ENCODE measurements at regions not wholly inside any gene's neighbourhood (a gene's known extent, or its start where the extent isn't known, plus 50 kb on each side); places are given as distances from the start of the nearest gene placed in this dataset.

- no peaks in the 10 kb centered on the region for H4K20me1 ChIP-seq (ENCODE audit: low read depth, low read length)
- no peaks in the 10 kb centered on the region for H3K9me3 ChIP-seq (ENCODE audit: insufficient read depth, low read length)
- no peaks in the 10 kb centered on the region for H3F3A ChIP-seq (ENCODE audit: insufficient read depth)
- H3K36me3 ChIP-seq (ENCODE audit: low read length): no peaks in the 10 kb centered on the region
- no peaks in the 10 kb centered on the region for H3K9me2 ChIP-seq (replicated peaks; ENCODE audit: insufficient read depth, low read length)
- no peaks in the 10 kb centered on the region for H3K27me3 ChIP-seq (ENCODE audit: low read length)
- TF ChIP-seq EZH2phosphoT487 (conservative IDR thresholded peaks at IDR 0.05; ENCODE audit: low read length) (no peak), CTCF (IDR thresholded peaks at IDR 0.05; ENCODE audit: insufficient read depth, low read length, poor library complexity, severe bottlenecking) (no peak)
- H3K4me3 ChIP-seq (ENCODE audit: insufficient read depth, low read length, poor library complexity, severe bottlenecking): no peak overlapping the region
- no peaks in the 10 kb centered on the region for H3K79me2 ChIP-seq (ENCODE audit: insufficient read depth, low read length)
- no peak overlapping the region for H2AFZ ChIP-seq (ENCODE audit: low read depth, low read length, severe bottlenecking)
- no peak overlapping the region for H3K4me2 ChIP-seq (ENCODE audit: low read depth, low read length, poor library complexity, severe bottlenecking)
- no peak overlapping the region for H3K27ac ChIP-seq (ENCODE audit: low read depth, low read length)
- no peak overlapping the region for H3K9ac ChIP-seq (ENCODE audit: low read length)
Observed at GRCh38 chr21:21845901-21846300, 847.7 kb downstream of the NCAM2 start.

- Histone ChIP-seq H3K9ac (ENCODE audit: low read length) (no peak overlapping the region), H3K4me2 (ENCODE audit: low read depth, low read length, poor library complexity, severe bottlenecking) (no peak overlapping the region), H3K9me3 (ENCODE audit: insufficient read depth, low read length) (no peaks in the 10 kb centered on the region), H3F3A (ENCODE audit: insufficient read depth) (no peaks in the 10 kb centered on the region), H2AFZ (ENCODE audit: low read depth, low read length, severe bottlenecking) (no peak overlapping the region), H3K27ac (ENCODE audit: low read depth, low read length) (no peak overlapping the region), H3K9me2 (replicated peaks; ENCODE audit: insufficient read depth, low read length) (no peaks in the 10 kb centered on the region), H3K36me3 (ENCODE audit: low read length) (no peaks in the 10 kb centered on the region), H4K20me1 (ENCODE audit: low read depth, low read length) (no peaks in the 10 kb centered on the region), H3K79me2 (ENCODE audit: insufficient read depth, low read length) (no peaks in the 10 kb centered on the region), H3K4me3 (ENCODE audit: insufficient read depth, low read length, poor library complexity, severe bottlenecking) (no peak overlapping the region), H3K27me3 (ENCODE audit: low read length) (no peaks in the 10 kb centered on the region)
- TF ChIP-seq CTCF (IDR thresholded peaks at IDR 0.05; ENCODE audit: insufficient read depth, low read length, poor library complexity, severe bottlenecking): no peak
Observed at GRCh38 chr21:21851205-21851604, 853.0 kb downstream of the NCAM2 start.

GRCh38 chr21:21851657-21852056, 853.4 kb downstream of the NCAM2 start:
- Histone ChIP-seq H3F3A (ENCODE audit: insufficient read depth) (no peaks in the 10 kb centered on the region), H3K79me2 (ENCODE audit: insufficient read depth, low read length) (no peaks in the 10 kb centered on the region), H3K9ac (ENCODE audit: low read length) (no peak overlapping the region), H3K27me3 (ENCODE audit: low read length) (no peaks in the 10 kb centered on the region), H3K4me3 (ENCODE audit: insufficient read depth, low read length, poor library complexity, severe bottlenecking) (no peak overlapping the region), H3K9me3 (ENCODE audit: insufficient read depth, low read length) (no peaks in the 10 kb centered on the region), H3K27ac (ENCODE audit: low read depth, low read length) (no peak overlapping the region), H3K36me3 (ENCODE audit: low read length) (no peaks in the 10 kb centered on the region), H3K4me2 (ENCODE audit: low read depth, low read length, poor library complexity, severe bottlenecking) (no peak overlapping the region), H2AFZ (ENCODE audit: low read depth, low read length, severe bottlenecking) (peak overlapping the region; percentile 35), H4K20me1 (ENCODE audit: low read depth, low read length) (no peaks in the 10 kb centered on the region), H3K9me2 (replicated peaks; ENCODE audit: insufficient read depth, low read length) (no peaks in the 10 kb centered on the region)
- no peak for TF ChIP-seq CTCF (IDR thresholded peaks at IDR 0.05; ENCODE audit: insufficient read depth, low read length, poor library complexity, severe bottlenecking)
